DMS79 treated with DMSO at 0.1 percent for 48 hours (cell line): ENCODE measurements at regions not wholly inside any gene's neighbourhood (a gene's known extent, or its start where the extent isn't known, plus 50 kb on each side); places are given as distances from the start of the nearest gene placed in this dataset.

ENCODE experiments used
- DNase-seq: peaks from one replicate; lab custom pipeline; 2025; lab: John Stamatoyannopoulos, UW

GRCh38 chr4:137635108-137635507, 102.8 kb upstream of the PCDH18 start:
- no peak for DNase-seq

DNA sequence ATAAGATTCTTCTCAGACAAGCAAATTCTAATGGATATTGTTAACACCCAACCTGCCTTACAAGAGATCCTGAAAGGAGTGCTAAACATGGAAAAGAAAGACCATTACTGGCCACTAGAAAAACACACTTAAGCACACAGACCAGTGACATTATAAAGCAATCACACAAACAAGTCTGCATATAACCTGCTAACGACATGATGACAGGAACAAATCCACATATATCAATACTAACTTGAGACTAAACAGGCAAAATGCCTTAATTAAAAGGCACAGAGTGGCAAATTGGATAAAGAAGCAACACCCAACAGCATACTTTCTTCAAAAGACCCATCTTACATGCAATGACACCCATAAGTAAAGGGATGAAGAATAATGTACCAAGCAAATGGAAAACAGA, 100.5 kb upstream of the PCDH18 start:
- no peak for DNase-seq

DNA sequence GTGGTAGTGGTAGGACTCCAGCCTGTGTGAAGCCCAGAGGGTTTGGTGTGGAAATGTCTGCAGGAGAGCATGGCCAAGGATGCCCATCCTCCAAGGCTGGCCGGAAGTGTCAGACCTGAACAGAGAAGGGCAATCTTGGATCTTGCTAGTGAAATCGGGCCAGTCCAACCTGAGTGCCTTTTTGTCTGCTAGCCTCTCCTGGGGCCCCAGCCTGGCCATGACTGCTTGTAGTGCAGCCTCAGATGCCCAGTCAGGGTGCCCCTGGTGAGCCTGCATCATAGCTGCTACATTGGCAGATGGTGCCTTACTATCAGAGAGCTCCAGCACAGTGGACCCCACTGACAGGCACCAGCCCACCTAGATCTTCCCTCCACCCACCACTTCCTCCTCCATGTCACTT, 99.3 kb upstream of the PCDH18 start:
- no peak for DNase-seq

GRCh38 chr4:137630252-137630651, 98.0 kb upstream of the PCDH18 start:
- no peak for DNase-seq

DNA sequence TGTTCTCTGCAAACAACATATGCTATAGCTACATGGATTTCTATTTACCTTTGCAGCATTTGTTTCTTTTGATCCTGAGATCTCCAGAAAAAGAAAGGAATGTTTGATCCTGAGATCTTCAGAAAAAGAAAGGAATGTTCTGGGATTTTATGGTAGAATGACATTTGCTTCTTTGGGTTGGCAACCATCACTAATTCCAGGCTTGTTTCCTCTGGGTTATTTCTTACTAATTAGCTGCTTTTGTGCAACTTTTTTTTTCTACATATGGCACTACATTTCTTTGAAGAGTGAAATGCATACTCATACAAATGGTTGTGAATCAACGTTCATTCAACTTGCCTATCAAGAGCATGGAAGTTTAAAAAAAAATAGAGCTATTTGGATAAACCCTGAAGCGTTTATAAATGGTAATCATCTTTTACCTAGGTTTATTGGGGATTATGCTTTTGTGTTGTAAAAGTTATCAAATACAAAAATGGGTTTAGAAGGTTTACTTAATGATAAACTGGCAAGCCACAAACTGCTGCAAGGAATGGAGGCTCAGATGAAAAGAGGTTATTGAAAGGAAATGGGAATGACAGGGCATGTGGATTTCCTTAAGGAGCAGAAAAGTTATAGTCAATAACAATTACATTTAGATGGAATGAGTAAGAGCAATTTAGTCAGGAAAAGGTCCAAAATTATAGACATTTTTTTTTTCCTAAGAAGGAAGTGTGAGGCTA, 95.6 kb upstream of the PCDH18 start:
- no peak for DNase-seq

- DNase-seq = no peak
These were observed 94.8 kb upstream of the PCDH18 start for GRCh38 chr4:137626942-137627738.

- no peak for DNase-seq
These were observed 90.7 kb upstream of the PCDH18 start for GRCh38 chr4:137623013-137623412.

DNA sequence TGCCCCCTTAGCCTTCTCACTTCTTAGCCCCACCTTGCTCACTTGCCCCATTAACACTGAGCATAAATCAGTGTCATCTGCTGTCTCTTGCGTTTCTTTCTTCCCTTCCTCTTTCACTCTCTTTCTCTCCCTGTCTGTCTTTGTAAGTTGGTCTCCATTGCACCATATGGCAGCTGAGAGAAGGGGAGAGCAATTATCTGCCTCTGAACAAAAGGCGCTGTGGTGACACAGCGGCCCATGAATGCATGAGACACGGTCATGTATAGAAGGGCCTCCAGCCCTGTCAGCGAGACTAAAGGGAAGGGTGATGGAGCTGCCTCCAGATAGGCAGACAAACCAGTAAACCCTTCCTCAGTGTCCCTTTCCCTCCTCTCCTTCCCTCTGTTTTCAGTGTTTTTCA, 88.8 kb upstream of the PCDH18 start:
- no peak for DNase-seq

DNA sequence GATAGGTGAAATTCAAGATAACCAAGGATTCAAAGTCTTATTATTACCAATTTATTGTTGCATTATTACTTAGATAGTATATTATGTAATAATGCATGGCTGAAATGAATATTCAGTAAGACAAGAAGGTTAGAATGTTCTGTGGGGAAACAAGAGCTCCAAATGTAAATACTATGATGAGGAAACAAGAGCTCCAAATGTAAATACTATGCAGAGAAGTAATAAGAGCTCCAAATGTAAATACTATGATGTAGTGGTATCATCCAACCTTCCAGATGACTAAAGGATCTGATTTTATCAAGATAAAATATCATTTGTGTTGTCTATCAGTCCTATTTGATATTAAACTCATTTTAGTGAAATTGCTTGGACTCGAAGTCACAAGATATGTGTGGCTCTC, 82.2 kb upstream of the PCDH18 start:
- no peak for DNase-seq

- no peak for DNase-seq
These were observed 79.9 kb upstream of the PCDH18 start for GRCh38 chr4:137611998-137612700.

DNA sequence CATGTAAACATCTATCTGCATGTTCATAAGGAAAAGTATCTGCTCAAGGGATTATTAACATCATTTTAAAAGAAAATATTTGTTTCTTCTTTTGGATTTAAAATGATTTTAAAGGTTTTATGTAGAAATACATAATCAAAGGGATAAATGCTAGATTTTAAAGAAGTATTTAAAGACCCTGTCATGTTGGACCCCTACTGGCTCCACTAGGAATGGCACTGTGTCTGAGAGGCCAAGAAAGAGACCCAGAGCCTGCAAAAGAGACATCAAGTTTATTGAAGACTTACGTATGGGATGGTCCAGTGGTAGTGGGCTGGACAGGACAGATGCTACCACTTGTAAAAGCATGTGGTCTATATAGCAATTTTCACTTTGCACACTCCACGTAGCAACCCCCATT, 78.7 kb upstream of the PCDH18 start:
- DNase-seq = no peak

GRCh38 chr4:137609718-137610430, 77.6 kb upstream of the PCDH18 start:
- DNase-seq = no peak

DNA sequence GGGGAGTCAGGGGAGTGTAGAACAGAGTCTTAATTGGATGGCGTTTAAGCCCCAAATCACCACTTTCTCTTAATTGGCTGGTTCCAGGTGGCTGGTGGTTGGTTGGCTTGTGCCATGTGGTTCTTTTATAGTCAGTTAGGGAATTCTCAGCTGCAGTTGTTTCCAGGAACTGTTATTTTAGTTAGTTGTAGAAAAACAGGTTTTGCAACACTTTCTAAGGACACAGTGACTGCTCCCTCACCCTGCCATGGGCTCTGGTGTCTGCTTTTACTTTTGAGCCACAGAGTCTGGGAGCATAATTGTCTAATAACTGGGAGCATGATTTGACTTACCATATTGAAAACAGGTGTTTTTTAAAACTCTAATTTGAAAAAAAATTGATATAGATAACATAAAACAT, 75.8 kb upstream of the PCDH18 start:
- no peak for DNase-seq

GRCh38 chr4:137602436-137602835, 70.1 kb upstream of the PCDH18 start:
- DNase-seq = no peak

- DNase-seq = no peak
These were observed 69.6 kb upstream of the PCDH18 start for GRCh38 chr4:137601934-137602333.

DNA sequence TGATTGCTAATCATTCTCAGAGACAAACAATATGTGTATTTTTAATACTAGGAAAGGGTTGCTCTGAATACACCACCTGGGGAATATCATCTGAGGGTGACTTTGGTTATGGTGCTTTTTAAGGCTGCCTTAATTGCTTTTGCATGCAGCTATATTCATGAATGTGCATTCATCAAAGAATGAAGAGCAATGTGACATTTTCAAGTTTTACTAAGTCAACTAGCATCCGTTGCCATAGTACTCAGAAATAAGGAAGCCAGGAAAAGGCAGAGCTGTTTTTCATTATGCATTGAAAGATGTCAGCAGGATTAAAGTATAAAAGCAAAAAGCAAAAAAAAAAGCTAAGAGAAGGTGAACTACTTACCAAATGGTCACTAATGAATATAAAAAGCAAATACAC, 67.4 kb upstream of the PCDH18 start:
- DNase-seq = no peak

- DNase-seq = no peak
These were observed 65.6 kb upstream of the PCDH18 start for GRCh38 chr4:137597752-137598430.

GRCh38 chr4:137587796-137588195, 55.5 kb upstream of the PCDH18 start:
- no peak for DNase-seq

DNA sequence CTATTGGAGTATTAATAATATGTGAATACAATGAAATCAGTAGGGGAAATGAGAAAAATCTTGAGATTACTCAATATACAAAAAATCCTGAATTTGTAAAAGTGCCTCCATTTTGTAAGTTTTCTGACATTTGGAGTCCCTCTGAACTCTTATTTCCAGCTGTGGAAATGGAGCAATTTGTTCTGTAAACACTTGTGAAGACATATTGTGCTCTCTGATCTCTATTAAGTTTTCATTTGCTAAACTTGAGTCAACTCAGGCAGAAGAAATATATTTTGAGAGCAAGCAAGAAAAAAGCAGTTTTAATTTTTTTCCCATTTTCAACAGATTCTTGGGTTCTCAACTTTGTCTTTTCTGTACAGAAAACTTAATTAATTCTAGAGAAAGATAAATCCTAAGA, 51.4 kb upstream of the PCDH18 start:
- no peak for DNase-seq
